ENCODE measurements at regions not wholly inside any gene's neighbourhood (a gene's known extent, or its start where the extent isn't known, plus 50 kb on each side); places are given as distances from the start of the nearest gene placed in this dataset.
"Not testable (repeated sequence)": the region's sequence is repeated elsewhere in the genome, so short reads cannot be mapped to it uniquely, and the experiment has no call there.

GRCh38 chr1:185517808-185518419 lies 200.9 kb upstream of the IVNS1ABP start:
- Histone ChIP-seq H3K27ac (ENCODE audit: low read depth, low read length) (no peak overlapping the region), H3K9me2 (replicated peaks; ENCODE audit: control insufficient read depth, low read length) (no peaks in the 10 kb centered on the region)
- TF ChIP-seq, protein P1, sequence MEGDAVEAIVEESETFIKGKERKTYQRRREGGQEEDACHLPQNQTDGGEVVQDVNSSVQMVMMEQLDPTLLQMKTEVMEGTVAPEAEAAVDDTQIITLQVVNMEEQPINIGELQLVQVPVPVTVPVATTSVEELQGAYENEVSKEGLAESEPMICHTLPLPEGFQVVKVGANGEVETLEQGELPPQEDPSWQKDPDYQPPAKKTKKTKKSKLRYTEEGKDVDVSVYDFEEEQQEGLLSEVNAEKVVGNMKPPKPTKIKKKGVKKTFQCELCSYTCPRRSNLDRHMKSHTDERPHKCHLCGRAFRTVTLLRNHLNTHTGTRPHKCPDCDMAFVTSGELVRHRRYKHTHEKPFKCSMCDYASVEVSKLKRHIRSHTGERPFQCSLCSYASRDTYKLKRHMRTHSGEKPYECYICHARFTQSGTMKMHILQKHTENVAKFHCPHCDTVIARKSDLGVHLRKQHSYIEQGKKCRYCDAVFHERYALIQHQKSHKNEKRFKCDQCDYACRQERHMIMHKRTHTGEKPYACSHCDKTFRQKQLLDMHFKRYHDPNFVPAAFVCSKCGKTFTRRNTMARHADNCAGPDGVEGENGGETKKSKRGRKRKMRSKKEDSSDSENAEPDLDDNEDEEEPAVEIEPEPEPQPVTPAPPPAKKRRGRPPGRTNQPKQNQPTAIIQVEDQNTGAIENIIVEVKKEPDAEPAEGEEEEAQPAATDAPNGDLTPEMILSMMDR (IDR thresholded peaks at IDR 0.05; ENCODE audit: low read depth, low read length, poor library complexity, severe bottlenecking) = no peak
- no peak for TF ChIP-seq EZH2phosphoT487 (IDR thresholded peaks at IDR 0.05; ENCODE audit: borderline replicate concordance, low read length)

GRCh38 chr1:185517301-185517700 lies 200.3 kb upstream of the IVNS1ABP start:
- H3K27ac ChIP-seq (ENCODE audit: low read depth, low read length); H3K79me2 ChIP-seq (ENCODE audit: control insufficient read depth, low read length); H3F3A ChIP-seq (ENCODE audit: control insufficient read depth, insufficient read depth); H3K36me3 ChIP-seq (ENCODE audit: control insufficient read depth, low read length); H3K4me3 ChIP-seq (ENCODE audit: low read length); H3K4me2 ChIP-seq (ENCODE audit: low read length); H3K4me1 ChIP-seq (ENCODE audit: control insufficient read depth, low read length); H3K27me3 ChIP-seq (ENCODE audit: control insufficient read depth, low read length); H4K20me1 ChIP-seq (ENCODE audit: control insufficient read depth, insufficient read depth, low read depth, low read length); H3K9me2 ChIP-seq (replicated peaks; ENCODE audit: control insufficient read depth, low read length); H3K9me3 ChIP-seq (ENCODE audit: control insufficient read depth, insufficient read depth, low read length): not testable (repeated sequence)

More at GRCh38 chr1:185517808-185518419, 200.9 kb upstream of the IVNS1ABP start:
- no peaks in the 10 kb centered on the region for H3K4me1 ChIP-seq (ENCODE audit: control insufficient read depth, low read length)
- H3K4me2 ChIP-seq (ENCODE audit: low read length) = no peak overlapping the region
- no peaks in the 10 kb centered on the region for H3F3A ChIP-seq (ENCODE audit: control insufficient read depth, insufficient read depth)
- no peaks in the 10 kb centered on the region for H4K20me1 ChIP-seq (ENCODE audit: control insufficient read depth, insufficient read depth, low read depth, low read length)
- peaks cover 6% of the 10 kb centered on the region; the same call in 1 of the 2 replicates for H3K9me3 ChIP-seq (ENCODE audit: control insufficient read depth, insufficient read depth, low read length)
- H3K36me3 ChIP-seq (ENCODE audit: control insufficient read depth, low read length) = no peaks in the 10 kb centered on the region
- H3K27me3 ChIP-seq (ENCODE audit: control insufficient read depth, low read length) = no peaks in the 10 kb centered on the region
- no peaks in the 10 kb centered on the region for H3K79me2 ChIP-seq (ENCODE audit: control insufficient read depth, low read length)
- H3K4me3 ChIP-seq (ENCODE audit: low read length) = no peak overlapping the region

- Histone ChIP-seq H3K4me1 (ENCODE audit: control insufficient read depth, low read length) (no peaks in the 10 kb centered on the region), H3F3A (ENCODE audit: control insufficient read depth, insufficient read depth) (no peaks in the 10 kb centered on the region), H3K4me3 (ENCODE audit: low read length) (no peak overlapping the region), H3K4me2 (ENCODE audit: low read length) (no peak overlapping the region), H3K36me3 (ENCODE audit: control insufficient read depth, low read length) (no peaks in the 10 kb centered on the region), H3K9me2 (replicated peaks; ENCODE audit: control insufficient read depth, low read length) (no peaks in the 10 kb centered on the region), H3K79me2 (ENCODE audit: control insufficient read depth, low read length) (no peaks in the 10 kb centered on the region), H3K27ac (ENCODE audit: low read depth, low read length) (no peak overlapping the region), H3K27me3 (ENCODE audit: control insufficient read depth, low read length) (no peaks in the 10 kb centered on the region), H4K20me1 (ENCODE audit: control insufficient read depth, insufficient read depth, low read depth, low read length) (no peaks in the 10 kb centered on the region), H3K9me3 (ENCODE audit: control insufficient read depth, insufficient read depth, low read length) (peaks cover 6% of the 10 kb centered on the region; the same call in 1 of the 2 replicates)
- TF ChIP-seq EZH2phosphoT487 (IDR thresholded peaks at IDR 0.05; ENCODE audit: borderline replicate concordance, low read length) = no peak
- TF ChIP-seq, protein P1 (IDR thresholded peaks at IDR 0.05; ENCODE audit: low read depth, low read length, poor library complexity, severe bottlenecking) = no peak
These were observed 198.7 kb upstream of the IVNS1ABP start for GRCh38 chr1:185515696-185516095.

DNA sequence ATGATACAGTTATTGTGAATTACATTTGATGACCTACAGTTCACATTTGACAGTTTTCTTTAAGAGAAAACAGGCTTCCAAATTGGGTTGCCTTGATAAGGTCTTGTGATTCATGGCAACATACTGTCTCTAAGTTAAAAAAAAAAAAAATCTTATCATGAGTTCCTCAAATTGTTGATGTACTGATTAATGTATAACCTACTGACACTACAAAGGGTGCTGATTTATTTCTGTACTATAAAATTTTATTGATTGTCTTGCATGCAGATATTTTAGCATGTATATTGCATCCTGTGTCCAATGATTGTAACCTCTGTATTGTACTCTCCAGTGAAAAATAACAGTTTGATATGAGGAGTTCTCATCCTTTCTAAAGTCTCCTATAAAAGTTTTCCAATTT lies 197.3 kb upstream of the IVNS1ABP start:
- Histone ChIP-seq H3K79me2 (ENCODE audit: control insufficient read depth, low read length) (no peaks in the 10 kb centered on the region), H3F3A (ENCODE audit: control insufficient read depth, insufficient read depth) (no peaks in the 10 kb centered on the region), H3K4me2 (ENCODE audit: low read length) (no peak overlapping the region), H3K27ac (ENCODE audit: low read depth, low read length) (no peak overlapping the region), H3K9me3 (ENCODE audit: control insufficient read depth, insufficient read depth, low read length) (peaks cover 6% of the 10 kb centered on the region; the same call in 1 of the 2 replicates), H3K9me2 (replicated peaks; ENCODE audit: control insufficient read depth, low read length) (no peaks in the 10 kb centered on the region), H3K4me3 (ENCODE audit: low read length) (no peak overlapping the region), H3K36me3 (ENCODE audit: control insufficient read depth, low read length) (no peaks in the 10 kb centered on the region), H3K4me1 (ENCODE audit: control insufficient read depth, low read length) (no peaks in the 10 kb centered on the region), H3K27me3 (ENCODE audit: control insufficient read depth, low read length) (no peaks in the 10 kb centered on the region), H4K20me1 (ENCODE audit: control insufficient read depth, insufficient read depth, low read depth, low read length) (no peaks in the 10 kb centered on the region)
- TF ChIP-seq, protein P1 (IDR thresholded peaks at IDR 0.05; ENCODE audit: low read depth, low read length, poor library complexity, severe bottlenecking) = no peak
- no peak for TF ChIP-seq EZH2phosphoT487 (IDR thresholded peaks at IDR 0.05; ENCODE audit: borderline replicate concordance, low read length)
